Mucosa of stomach (tissue), 1 donor: ENCODE measurements at regions not wholly inside any gene's neighbourhood (a gene's known extent, or its start where the extent isn't known, plus 50 kb on each side); places are given as distances from the start of the nearest gene placed in this dataset.

Experiments
- H3K27me3 ChIP-seq: one replicate; pipeline ENCODE4 v1.7.0; 2013; ENCODE audit warnings: mild to moderate bottlenecking, low read length; ENCODE audit not compliant: control insufficient read depth, insufficient read depth
- H3K36me3 ChIP-seq: one replicate; pipeline ENCODE4 v1.7.0; 2013; ENCODE audit warnings: low read length; ENCODE audit not compliant: control insufficient read depth, insufficient read depth
- H3K4me1 ChIP-seq: one replicate; pipeline ENCODE4 v1.7.0; 2013; ENCODE audit warnings: mild to moderate bottlenecking, low read length; ENCODE audit not compliant: control insufficient read depth, insufficient read depth
- H3K4me3 ChIP-seq: one replicate; pipeline ENCODE4 v1.7.0; 2013; ENCODE audit warnings: low read length
- H3K9ac ChIP-seq: one replicate; pipeline ENCODE4 v1.7.0; 2013; ENCODE audit warnings: mild to moderate bottlenecking, low read length, moderate library complexity
- H3K9me3 ChIP-seq: one replicate; pipeline ENCODE4 v1.7.0; 2013; ENCODE audit warnings: mild to moderate bottlenecking, low read length, moderate library complexity; ENCODE audit not compliant: control insufficient read depth
- donor health status: Pancreatic carcinoma.

- H3K27me3 ChIP-seq, result no peaks in the 10 kb centered on the region
- no peaks in the 10 kb centered on the region for H3K9me3 ChIP-seq
- H3K4me3 ChIP-seq, result no peak overlapping the region
- no peaks in the 10 kb centered on the region for H3K36me3 ChIP-seq
- no peaks in the 10 kb centered on the region for H3K4me1 ChIP-seq
- no peak overlapping the region for H3K9ac ChIP-seq
Observed at GRCh38 chr10:8576911-8577310, 522.4 kb downstream of the GATA3 start.

DNA sequence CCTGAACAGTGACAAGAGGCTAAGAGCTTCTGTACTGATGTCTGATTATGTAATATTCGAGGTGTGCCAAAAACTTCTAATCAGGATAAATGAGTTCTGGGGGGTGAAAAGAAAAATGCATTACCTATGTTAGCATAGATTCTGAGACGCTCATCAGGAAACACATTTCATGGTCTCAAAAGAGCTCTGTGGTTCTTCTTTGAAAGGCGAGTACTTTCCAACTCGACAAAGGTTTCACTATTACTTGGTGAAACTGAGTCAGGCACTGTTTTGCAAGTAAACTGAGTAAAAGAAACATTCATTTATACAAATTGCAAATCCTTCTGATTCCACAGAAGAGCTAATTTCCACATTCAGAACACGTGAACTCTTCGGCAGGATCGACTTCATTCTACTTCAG, 523.2 kb downstream of the GATA3 start:
- no peaks in the 10 kb centered on the region for H3K4me1 ChIP-seq
- no peak overlapping the region for H3K4me3 ChIP-seq
- no peak overlapping the region for H3K9ac ChIP-seq
- H3K9me3 ChIP-seq, result no peaks in the 10 kb centered on the region
- no peaks in the 10 kb centered on the region for H3K36me3 ChIP-seq
- no peaks in the 10 kb centered on the region for H3K27me3 ChIP-seq

DNA sequence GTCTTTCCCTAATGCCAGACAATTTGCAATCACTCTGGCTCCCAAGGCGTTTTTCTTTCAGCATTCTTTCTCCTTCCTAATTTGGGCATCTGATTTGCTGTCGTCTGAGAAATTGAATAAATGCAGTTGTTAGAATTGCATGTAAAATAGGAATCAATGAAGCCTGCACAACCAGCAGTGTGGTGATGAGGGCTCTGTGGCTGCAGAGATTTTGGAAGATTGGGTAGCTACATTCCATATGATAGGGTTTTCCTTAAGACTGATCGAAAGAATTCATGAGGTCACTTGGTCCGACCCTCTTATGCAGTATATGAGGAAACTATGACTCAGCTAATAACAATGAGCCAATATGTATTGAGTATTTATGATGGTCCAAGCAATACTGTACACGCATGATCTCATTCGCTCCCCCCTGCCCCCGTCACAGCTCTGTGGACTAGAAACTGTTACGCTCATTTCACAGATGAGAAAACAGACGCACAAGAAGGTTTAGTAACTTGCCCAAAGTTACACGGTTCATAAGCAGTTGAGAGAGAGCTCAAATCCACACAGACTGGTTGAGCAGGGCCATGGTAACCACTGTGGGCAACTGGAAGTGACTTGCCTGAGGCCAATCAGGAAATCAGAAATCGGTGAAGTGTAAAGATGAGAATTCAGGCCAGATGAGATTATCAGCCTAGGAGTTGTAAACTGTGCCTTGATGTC, 527.2 kb downstream of the GATA3 start:
- no peak overlapping the region for H3K4me3 ChIP-seq
- H3K36me3 ChIP-seq, result no peaks in the 10 kb centered on the region
- H3K4me1 ChIP-seq, result no peaks in the 10 kb centered on the region
- no peaks in the 10 kb centered on the region for H3K27me3 ChIP-seq
- H3K9me3 ChIP-seq, result no peaks in the 10 kb centered on the region
- no peak overlapping the region for H3K9ac ChIP-seq

- no peak overlapping the region for H3K4me3 ChIP-seq
- no peak overlapping the region for H3K9ac ChIP-seq
- no peaks in the 10 kb centered on the region for H3K27me3 ChIP-seq
- H3K9me3 ChIP-seq, result no peaks in the 10 kb centered on the region
- H3K36me3 ChIP-seq, result no peaks in the 10 kb centered on the region
- no peaks in the 10 kb centered on the region for H3K4me1 ChIP-seq
Observed at GRCh38 chr10:8583096-8583495, 528.6 kb downstream of the GATA3 start.

GRCh38 chr10:8584666-8585065, 530.2 kb downstream of the GATA3 start:
- Histone ChIP-seq H3K27me3 (no peaks in the 10 kb centered on the region), H3K36me3 (no peaks in the 10 kb centered on the region), H3K4me1 (no peaks in the 10 kb centered on the region), H3K4me3 (no peak overlapping the region), H3K9ac (no peak overlapping the region), H3K9me3 (no peaks in the 10 kb centered on the region)

DNA sequence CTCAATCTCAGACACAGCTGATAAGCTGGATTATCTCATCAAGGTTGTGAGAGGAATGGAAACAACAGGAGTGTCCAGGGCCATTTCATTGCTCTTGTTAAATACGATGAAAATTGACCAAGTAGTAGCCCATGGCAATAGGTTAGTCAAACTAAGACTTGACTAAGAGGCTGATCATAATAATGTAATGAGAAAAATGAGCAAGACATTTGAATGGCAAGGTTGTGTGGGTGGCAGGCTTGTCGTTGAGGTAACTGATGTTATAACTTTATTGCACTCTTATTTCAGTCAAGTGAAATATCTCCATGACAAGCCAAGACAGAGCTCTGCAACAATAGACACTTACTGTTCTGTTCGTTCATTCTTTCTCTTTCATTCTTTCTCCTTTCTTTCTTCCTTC, 532.0 kb downstream of the GATA3 start:
- Histone ChIP-seq H3K9me3 (no peaks in the 10 kb centered on the region), H3K9ac (no peak overlapping the region), H3K4me1 (no peaks in the 10 kb centered on the region), H3K36me3 (no peaks in the 10 kb centered on the region), H3K4me3 (no peak overlapping the region), H3K27me3 (no peaks in the 10 kb centered on the region)

GRCh38 chr10:8588135-8588534, 533.6 kb downstream of the GATA3 start:
- no peaks in the 10 kb centered on the region for H3K27me3 ChIP-seq
- no peak overlapping the region for H3K9ac ChIP-seq
- no peaks in the 10 kb centered on the region for H3K9me3 ChIP-seq
- H3K4me3 ChIP-seq, result no peak overlapping the region
- H3K4me1 ChIP-seq, result no peaks in the 10 kb centered on the region
- no peaks in the 10 kb centered on the region for H3K36me3 ChIP-seq

GRCh38 chr10:8590518-8590917, 536.0 kb downstream of the GATA3 start:
- H3K36me3 ChIP-seq, result no peaks in the 10 kb centered on the region
- H3K9ac ChIP-seq, result no peak overlapping the region
- H3K4me3 ChIP-seq, result no peak overlapping the region
- H3K4me1 ChIP-seq, result no peaks in the 10 kb centered on the region
- no peaks in the 10 kb centered on the region for H3K9me3 ChIP-seq
- H3K27me3 ChIP-seq, result no peaks in the 10 kb centered on the region

- Histone ChIP-seq H3K36me3 (no peaks in the 10 kb centered on the region), H3K4me1 (no peaks in the 10 kb centered on the region), H3K27me3 (no peaks in the 10 kb centered on the region), H3K9me3 (no peaks in the 10 kb centered on the region), H3K9ac (no peak overlapping the region), H3K4me3 (no peak overlapping the region)
Observed at GRCh38 chr10:8591640-8592039, 537.2 kb downstream of the GATA3 start.

DNA sequence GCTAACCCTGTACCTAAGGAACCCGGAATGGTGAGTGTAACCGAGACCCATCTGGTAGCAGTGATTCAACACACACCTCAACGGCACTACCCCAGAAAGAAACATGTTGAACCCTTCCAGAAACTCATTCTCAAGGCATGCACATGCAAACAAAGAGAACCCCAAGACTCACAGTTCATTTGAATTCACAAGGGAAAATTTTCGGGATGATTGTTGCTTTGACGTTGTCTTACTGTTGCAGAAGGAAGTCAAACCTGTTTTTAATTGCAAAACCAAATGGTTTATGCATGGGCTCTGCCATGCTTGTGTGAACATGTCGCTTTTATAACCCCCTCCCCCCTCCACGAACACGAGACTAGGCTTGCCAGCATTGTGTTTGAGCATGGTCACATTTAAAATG, 539.7 kb downstream of the GATA3 start:
- no peak overlapping the region for H3K4me3 ChIP-seq
- H3K9me3 ChIP-seq, result no peaks in the 10 kb centered on the region
- no peaks in the 10 kb centered on the region for H3K36me3 ChIP-seq
- H3K4me1 ChIP-seq, result no peaks in the 10 kb centered on the region
- H3K9ac ChIP-seq, result no peak overlapping the region
- no peaks in the 10 kb centered on the region for H3K27me3 ChIP-seq

DNA sequence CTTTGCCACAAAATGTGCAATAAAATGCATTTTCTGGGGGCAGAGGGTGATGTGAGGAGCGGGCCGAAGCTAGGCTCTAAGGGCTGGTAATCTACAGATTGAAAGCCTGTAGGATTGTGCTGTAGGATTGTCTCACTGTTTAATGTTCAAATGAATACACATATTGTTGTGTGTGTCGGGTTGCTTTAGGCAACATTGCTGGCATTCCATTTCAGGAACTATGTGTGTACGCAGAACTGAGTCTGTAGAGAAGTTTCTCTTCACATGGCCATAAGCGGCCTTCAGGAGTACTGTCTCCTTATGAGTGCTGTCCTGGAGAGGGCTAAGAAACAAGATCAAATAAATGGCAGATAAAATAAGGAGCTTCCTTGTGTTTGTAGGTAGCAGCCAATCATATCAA, 540.2 kb downstream of the GATA3 start:
- Histone ChIP-seq H3K4me1 (no peaks in the 10 kb centered on the region), H3K36me3 (no peaks in the 10 kb centered on the region), H3K9me3 (no peaks in the 10 kb centered on the region), H3K27me3 (no peaks in the 10 kb centered on the region), H3K4me3 (no peak overlapping the region), H3K9ac (no peak overlapping the region)

GRCh38 chr10:8595140-8595539, 540.7 kb downstream of the GATA3 start:
- Histone ChIP-seq H3K9me3 (no peaks in the 10 kb centered on the region), H3K9ac (no peak overlapping the region), H3K4me1 (no peaks in the 10 kb centered on the region), H3K27me3 (no peaks in the 10 kb centered on the region), H3K36me3 (no peaks in the 10 kb centered on the region), H3K4me3 (no peak overlapping the region)

DNA sequence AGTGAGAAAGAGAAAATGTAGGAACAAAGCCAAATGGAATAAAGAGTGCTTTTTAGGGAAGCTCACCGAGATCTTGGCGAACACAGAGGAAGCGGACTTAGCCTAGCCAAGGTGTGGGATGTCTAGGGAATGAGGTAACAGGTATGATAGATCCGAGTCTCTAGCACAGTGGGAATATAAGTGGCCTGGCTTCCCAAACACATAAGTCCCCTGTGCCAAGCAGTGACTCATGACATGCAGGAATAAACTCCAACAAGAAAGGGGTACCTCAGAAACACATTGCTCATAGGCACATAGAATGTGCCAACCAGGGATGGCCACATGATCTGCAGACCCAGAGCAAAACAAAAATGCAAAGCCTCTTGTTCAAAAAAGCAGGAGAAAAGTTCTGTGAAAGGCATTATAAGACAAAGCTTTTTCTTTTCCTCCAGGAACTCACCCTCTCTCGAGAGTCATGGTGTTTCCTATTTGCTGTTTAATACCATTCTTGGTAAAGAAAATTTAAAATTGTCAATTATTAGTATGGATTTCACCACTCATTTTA, 542.5 kb downstream of the GATA3 start:
- no peaks in the 10 kb centered on the region for H3K9me3 ChIP-seq
- H3K27me3 ChIP-seq, result no peaks in the 10 kb centered on the region
- no peak overlapping the region for H3K4me3 ChIP-seq
- no peaks in the 10 kb centered on the region for H3K36me3 ChIP-seq
- H3K9ac ChIP-seq, result no peak overlapping the region
- H3K4me1 ChIP-seq, result no peaks in the 10 kb centered on the region
